Epithelial cell of proximal tubule (primary cell): ENCODE measurements at regions not wholly inside any gene's neighbourhood (a gene's known extent, or its start where the extent isn't known, plus 50 kb on each side); places are given as distances from the start of the nearest gene placed in this dataset.

ENCODE experiments used
- DNase-seq: peaks from one replicate; pipeline ENCODE4 v3.0.0-alpha.2; 2011; ENCODE audit warnings: low read depth
- H3K4me3 ChIP-seq: 2 replicates; pipeline ENCODE4 v1.5.1; 2011; ENCODE audit warnings: low read depth, mild to moderate bottlenecking, low read length
- CTCF ChIP-seq: conservative IDR thresholded peaks from 2 replicates; pipeline ENCODE4 v1.5.1; 2012; ENCODE audit warnings: low read depth, mild to moderate bottlenecking, low read length

GRCh38 chr2:30310371-30310770 lies 79.0 kb downstream of the LBH start:
- no peak overlapping the region for H3K4me3 ChIP-seq
- no peak for DNase-seq
- no peak for TF ChIP-seq CTCF

- TF ChIP-seq CTCF = no peak
- no peak overlapping the region for H3K4me3 ChIP-seq
- DNase-seq = no peak
Observed at GRCh38 chr2:30310955-30311354, 79.6 kb downstream of the LBH start.

GRCh38 chr2:30311711-30312110 lies 80.4 kb downstream of the LBH start:
- no peak for TF ChIP-seq CTCF
- no peak for DNase-seq
- H3K4me3 ChIP-seq = no peak overlapping the region

- DNase-seq = no peak
- no peak for TF ChIP-seq CTCF
- no peak overlapping the region for H3K4me3 ChIP-seq
Observed at GRCh38 chr2:30312916-30313315, 81.6 kb downstream of the LBH start.

GRCh38 chr2:30314981-30315380 lies 83.6 kb downstream of the LBH start:
- no peak for DNase-seq
- H3K4me3 ChIP-seq = no peak overlapping the region
- TF ChIP-seq CTCF = no peak

- TF ChIP-seq CTCF = no peak
- H3K4me3 ChIP-seq = no peak overlapping the region
- no peak for DNase-seq
Observed at GRCh38 chr2:30315391-30316063, 84.2 kb downstream of the LBH start.

GRCh38 chr2:30316408-30316807 lies 85.1 kb downstream of the LBH start:
- DNase-seq = no peak
- no peak overlapping the region for H3K4me3 ChIP-seq
- no peak for TF ChIP-seq CTCF
